Upper lobe of left lung (tissue), 4 donors: ENCODE measurements at regions not wholly inside any gene's neighbourhood (a gene's known extent, or its start where the extent isn't known, plus 50 kb on each side); places are given as distances from the start of the nearest gene placed in this dataset.

Source experiments
- EP300 ChIP-seq, 4 donors: sonication (generic); formaldehyde crosslinking; IDR thresholded peaks; one replicate each; pipeline ENCODE4 v1.5.1; 2017; ENCODE audit warnings: antibody characterized with exemption in 4 of 4, control low read depth in 2 of 4
- POLR2A ChIP-seq, 4 donors: fragments of 450-650 bp; IDR thresholded peaks; one replicate each; pipeline ENCODE4 v1.5.1; 2016 to 2017; ENCODE audit warnings: antibody characterized with exemption in 4 of 4, mild to moderate bottlenecking in 2 of 4
- POLR2AphosphoS5 ChIP-seq, 2 donors: sonication (generic); formaldehyde crosslinking; IDR thresholded peaks; one replicate each; pipeline ENCODE4 v1.5.1; 2017; ENCODE audit warnings: antibody characterized with exemption in 2 of 2
- TF ChIP-seq, protein P1 (sequence below), 6 experiments: fragments of 450-650 bp in 4 of 6; fragments of 200-600 bp in 2 of 6; sonication (generic) in 2 of 6; IDR thresholded peaks; one replicate each; pipeline ENCODE4 v1.5.1; 2016 to 2019; ENCODE audit warnings: antibody characterized with exemption in 6 of 6

- TF ChIP-seq, protein P1, sequence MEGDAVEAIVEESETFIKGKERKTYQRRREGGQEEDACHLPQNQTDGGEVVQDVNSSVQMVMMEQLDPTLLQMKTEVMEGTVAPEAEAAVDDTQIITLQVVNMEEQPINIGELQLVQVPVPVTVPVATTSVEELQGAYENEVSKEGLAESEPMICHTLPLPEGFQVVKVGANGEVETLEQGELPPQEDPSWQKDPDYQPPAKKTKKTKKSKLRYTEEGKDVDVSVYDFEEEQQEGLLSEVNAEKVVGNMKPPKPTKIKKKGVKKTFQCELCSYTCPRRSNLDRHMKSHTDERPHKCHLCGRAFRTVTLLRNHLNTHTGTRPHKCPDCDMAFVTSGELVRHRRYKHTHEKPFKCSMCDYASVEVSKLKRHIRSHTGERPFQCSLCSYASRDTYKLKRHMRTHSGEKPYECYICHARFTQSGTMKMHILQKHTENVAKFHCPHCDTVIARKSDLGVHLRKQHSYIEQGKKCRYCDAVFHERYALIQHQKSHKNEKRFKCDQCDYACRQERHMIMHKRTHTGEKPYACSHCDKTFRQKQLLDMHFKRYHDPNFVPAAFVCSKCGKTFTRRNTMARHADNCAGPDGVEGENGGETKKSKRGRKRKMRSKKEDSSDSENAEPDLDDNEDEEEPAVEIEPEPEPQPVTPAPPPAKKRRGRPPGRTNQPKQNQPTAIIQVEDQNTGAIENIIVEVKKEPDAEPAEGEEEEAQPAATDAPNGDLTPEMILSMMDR (IDR thresholded peaks at IDR 0.05): no peak
- TF ChIP-seq POLR2A (IDR thresholded peaks at IDR 0.05): no peak
- TF ChIP-seq EP300 (IDR thresholded peaks at IDR 0.05): no peak
- TF ChIP-seq POLR2AphosphoS5 (IDR thresholded peaks at IDR 0.05): no peak
Observed at GRCh38 chr14:41055589-41055988, 551.1 kb upstream of the LRFN5 start.
